ENCODE measurements at regions not wholly inside any gene's neighbourhood (a gene's known extent, or its start where the extent isn't known, plus 50 kb on each side); places are given as distances from the start of the nearest gene placed in this dataset.

GRCh38 chr20:4480104-4480503, 206.2 kb upstream of the PRNP start:
- DNase-seq (ENCODE audit: low read depth in 1 of 2, low spot score in 2 of 2) (no peak), FAIRE-seq (no peak)
- H3K23me2 ChIP-seq (ENCODE audit: low read depth, low read length): no peaks in the 10 kb centered on the region; the same call in 1 of the 2 replicates
- H3K4ac ChIP-seq (replicated peaks; ENCODE audit: insufficient read length, low read depth, low read length): no peak overlapping the region
- no peaks in the 10 kb centered on the region for H3K36me3 ChIP-seq (ENCODE audit: control insufficient read depth in 2 of 4, insufficient read depth in 4 of 4, low read length in 3 of 4)
- peaks cover 3 to 10% (median 7%) of the 10 kb centered on the region in 4 experiments; a peak in 4 of 7 replicates for H3K4me1 ChIP-seq (replicated peaks in 1 of 4; ENCODE audit: control insufficient read depth in 3 of 4, insufficient read depth in 4 of 4, low read length in 3 of 4)
- H3K79me2 ChIP-seq (ENCODE audit: control insufficient read depth in 1 of 2, insufficient read depth in 2 of 2, low read length in 2 of 2): no peaks in the 10 kb centered on the region
- H3K14ac ChIP-seq (ENCODE audit: insufficient read length): no peak overlapping the region
- no peaks in the 10 kb centered on the region; a peak in 1 of 7 replicates for H3K27me3 ChIP-seq (replicated peaks in 1 of 4; ENCODE audit: control insufficient read depth in 3 of 4, extremely low read depth in 1 of 4, insufficient read depth in 3 of 4, low read length in 3 of 4)
- H3K4me2 ChIP-seq (ENCODE audit: insufficient read depth in 1 of 2, low read depth in 2 of 2, low read length in 2 of 2): no peak overlapping the region
- no peaks in the 10 kb centered on the region for H3K79me1 ChIP-seq (ENCODE audit: low read depth, low read length)
- no peak overlapping the region for H2BK120ac ChIP-seq (replicated peaks; ENCODE audit: low read depth, low read length)
- ChIA-PET POLR2A (ENCODE audit: partially characterized antibody) (no interaction called here), CTCF (ENCODE audit: partially characterized antibody) (interaction anchor here (1.0 to 1.7 kb wide), 3 partner anchors 9 to 80 kb away, joined by 3 to 5 read pairs (median 4); no protein-coding TSS in a partner anchor)
- H2BK12ac ChIP-seq (ENCODE audit: low read depth, low read length): no peak overlapping the region
- H4K8ac ChIP-seq (ENCODE audit: extremely low read depth, insufficient read depth, low read length): no peak overlapping the region
- WGBS, 2 experiments (ENCODE audit: extremely low coverage in 1 of 2, insufficient coverage in 1 of 2, insufficient read length in 1 of 2, insufficient replicate concordance in 2 of 2, low coverage in 1 of 2, low lambda C conversion rate in 2 of 2, missing lambda C conversion rate in 1 of 2): 82% methylated on average over 3 of the region's 3 CpGs; no CpG with 5 or more reads in 1 of the 2 experiments
- H4K20me1 ChIP-seq (replicated peaks in 1 of 2; ENCODE audit: control insufficient read depth in 1 of 2, insufficient read depth in 2 of 2, low read length in 2 of 2): no peaks in the 10 kb centered on the region
- no peak overlapping the region for H3K4me3 ChIP-seq (ENCODE audit: extremely low read depth in 1 of 4, insufficient read depth in 2 of 4, low read depth in 3 of 4, low read length in 4 of 4)
- H3K23ac ChIP-seq (ENCODE audit: insufficient read length): no peak overlapping the region
- H2AFZ ChIP-seq (ENCODE audit: low read length): no peak overlapping the region
- no peak overlapping the region for H2BK20ac ChIP-seq (ENCODE audit: low read length)
- no peak overlapping the region for H2AK5ac ChIP-seq (ENCODE audit: low read depth, low read length)
- no peak overlapping the region for H3K56ac ChIP-seq (replicated peaks; ENCODE audit: insufficient read length, low read depth, low read length)
- no peak overlapping the region for H2BK15ac ChIP-seq (ENCODE audit: low read length)
- H4K91ac ChIP-seq (replicated peaks; ENCODE audit: insufficient read length, low read length): no peak overlapping the region
- no peak overlapping the region for H2BK5ac ChIP-seq (ENCODE audit: low read depth, low read length)
- no peaks in the 10 kb centered on the region for H3K9me3 ChIP-seq (ENCODE audit: insufficient read depth in 2 of 2, low read depth in 1 of 2, low read length in 1 of 2)
- H4K5ac ChIP-seq (ENCODE audit: insufficient read length, low read depth, low read length): no peak overlapping the region
- no peak overlapping the region for H3K18ac ChIP-seq (ENCODE audit: extremely low read depth, low read length)
- H3K27ac ChIP-seq (ENCODE audit: low read depth, low read length): no peak overlapping the region
- no peak overlapping the region for H3K9ac ChIP-seq (replicated peaks in 1 of 4; ENCODE audit: extremely low read depth in 1 of 4, low read depth in 3 of 4, low read length in 3 of 4)
- no peak for TF ChIP-seq TCF12 (IDR thresholded peaks at IDR 0.05; ENCODE audit: low read depth, low read length)
- no peak for TF ChIP-seq RFX5 (IDR thresholded peaks at IDR 0.05; ENCODE audit: borderline replicate concordance, low read depth, low read length)
- no peak for TF ChIP-seq SAP30 (IDR thresholded peaks at IDR 0.05; ENCODE audit: insufficient read depth, insufficient replicate concordance, low read length)
- no peak for TF ChIP-seq RXRA (IDR thresholded peaks at IDR 0.05; ENCODE audit: insufficient read depth, low read depth, low read length)
- no peak for TF ChIP-seq TBP (IDR thresholded peaks at IDR 0.05; ENCODE audit: low read depth, low read length)
- no peak for TF ChIP-seq CBX5 (IDR thresholded peaks at IDR 0.05; ENCODE audit: low read depth, low read length)
- TF ChIP-seq KDM5A (IDR thresholded peaks at IDR 0.05; ENCODE audit: low read length): no peak
- TF ChIP-seq KDM1A (IDR thresholded peaks at IDR 0.05; ENCODE audit: borderline replicate concordance, low read length): no peak
- TF ChIP-seq CTBP2 (IDR thresholded peaks at IDR 0.05; ENCODE audit: borderline replicate concordance, insufficient read depth, insufficient read length, low read length): no peak
- TF ChIP-seq GABPA (IDR thresholded peaks at IDR 0.05; ENCODE audit: borderline replicate concordance, insufficient read depth, low read length): no peak
- TF ChIP-seq ATF2 (IDR thresholded peaks at IDR 0.05; ENCODE audit: low read length): no peak
- no peak for TF ChIP-seq KDM4A (IDR thresholded peaks at IDR 0.05; ENCODE audit: low read depth, low read length, severe bottlenecking)
- TF ChIP-seq CEBPB (IDR thresholded peaks at IDR 0.05; ENCODE audit: low read depth, low read length): no peak

Data from H1 (cell line).